ENCODE measurements at regions not wholly inside any gene's neighbourhood (a gene's known extent, or its start where the extent isn't known, plus 50 kb on each side); places are given as distances from the start of the nearest gene placed in this dataset.

- Histone ChIP-seq H3K27me3 (ENCODE audit: insufficient read depth, poor library complexity, severe bottlenecking) (no peaks in the 10 kb centered on the region), H3K4me1 (ENCODE audit: insufficient read depth, poor library complexity, severe bottlenecking) (no peaks in the 10 kb centered on the region)
These were observed 239.4 kb downstream of the PLPP3 start for GRCh38 chr1:56339786-56340465.

GRCh38 chr1:56339093-56339492 lies 240.3 kb downstream of the PLPP3 start:
- ATAC-seq (ENCODE audit: low read depth) = no peak
- Histone ChIP-seq H3K36me3 (ENCODE audit: low read depth) (no peaks in the 10 kb centered on the region), H3K4me1 (ENCODE audit: insufficient read depth, poor library complexity, severe bottlenecking) (no peaks in the 10 kb centered on the region), H3K27me3 (ENCODE audit: insufficient read depth, poor library complexity, severe bottlenecking) (no peaks in the 10 kb centered on the region), H3K27ac (ENCODE audit: poor library complexity, severe bottlenecking) (no peak overlapping the region), H3K4me3 (ENCODE audit: severe bottlenecking) (no peak overlapping the region), H3K9me3 (ENCODE audit: severe bottlenecking) (peaks cover 2% of the 10 kb centered on the region)
- DNase-seq (ENCODE audit: low spot score) = no peak
- TF ChIP-seq CTCF (IDR thresholded peaks at IDR 0.05; ENCODE audit: poor library complexity, severe bottlenecking) = no peak

More at GRCh38 chr1:56339786-56340465, 239.4 kb downstream of the PLPP3 start:
- H3K4me3 ChIP-seq (ENCODE audit: severe bottlenecking) = no peak overlapping the region
- no peak for TF ChIP-seq CTCF (IDR thresholded peaks at IDR 0.05; ENCODE audit: poor library complexity, severe bottlenecking)
- no peak for DNase-seq (ENCODE audit: low spot score)
- no peak overlapping the region for H3K27ac ChIP-seq (ENCODE audit: poor library complexity, severe bottlenecking)
- H3K9me3 ChIP-seq (ENCODE audit: severe bottlenecking) = peaks cover 2% of the 10 kb centered on the region
- no peaks in the 10 kb centered on the region for H3K36me3 ChIP-seq (ENCODE audit: low read depth)
- ATAC-seq (ENCODE audit: low read depth) = no peak

GRCh38 chr1:56336982-56337381 lies 242.4 kb downstream of the PLPP3 start:
- Histone ChIP-seq H3K27me3 (ENCODE audit: insufficient read depth, poor library complexity, severe bottlenecking) (no peaks in the 10 kb centered on the region), H3K4me1 (ENCODE audit: insufficient read depth, poor library complexity, severe bottlenecking) (no peaks in the 10 kb centered on the region), H3K36me3 (ENCODE audit: low read depth) (no peaks in the 10 kb centered on the region), H3K9me3 (ENCODE audit: severe bottlenecking) (no peaks in the 10 kb centered on the region), H3K4me3 (ENCODE audit: severe bottlenecking) (no peak overlapping the region), H3K27ac (ENCODE audit: poor library complexity, severe bottlenecking) (no peak overlapping the region)
- DNase-seq (ENCODE audit: low spot score) (no peak), ATAC-seq (ENCODE audit: low read depth) (no peak)
- TF ChIP-seq CTCF (IDR thresholded peaks at IDR 0.05; ENCODE audit: poor library complexity, severe bottlenecking) = no peak

- DNase-seq (ENCODE audit: low spot score) (no peak), ATAC-seq (ENCODE audit: low read depth) (no peak)
- H3K36me3 ChIP-seq (ENCODE audit: low read depth) = no peaks in the 10 kb centered on the region
- no peak overlapping the region for H3K27ac ChIP-seq (ENCODE audit: poor library complexity, severe bottlenecking)
- no peaks in the 10 kb centered on the region for H3K4me1 ChIP-seq (ENCODE audit: insufficient read depth, poor library complexity, severe bottlenecking)
- no peaks in the 10 kb centered on the region for H3K27me3 ChIP-seq (ENCODE audit: insufficient read depth, poor library complexity, severe bottlenecking)
- no peaks in the 10 kb centered on the region for H3K9me3 ChIP-seq (ENCODE audit: severe bottlenecking)
- H3K4me3 ChIP-seq (ENCODE audit: severe bottlenecking) = no peak overlapping the region
- no peak for TF ChIP-seq CTCF (IDR thresholded peaks at IDR 0.05; ENCODE audit: poor library complexity, severe bottlenecking)
These were observed 244.0 kb downstream of the PLPP3 start for GRCh38 chr1:56335394-56335793.

- H3K36me3 ChIP-seq (ENCODE audit: low read depth) = no peaks in the 10 kb centered on the region
- H3K27ac ChIP-seq (ENCODE audit: poor library complexity, severe bottlenecking) = no peak overlapping the region
- no peak for TF ChIP-seq CTCF (IDR thresholded peaks at IDR 0.05; ENCODE audit: poor library complexity, severe bottlenecking)
- DNase-seq (ENCODE audit: low spot score) (no peak), ATAC-seq (ENCODE audit: low read depth) (no peak)
- no peaks in the 10 kb centered on the region for H3K4me1 ChIP-seq (ENCODE audit: insufficient read depth, poor library complexity, severe bottlenecking)
- H3K4me3 ChIP-seq (ENCODE audit: severe bottlenecking) = no peak overlapping the region
- H3K27me3 ChIP-seq (ENCODE audit: insufficient read depth, poor library complexity, severe bottlenecking) = no peaks in the 10 kb centered on the region
- H3K9me3 ChIP-seq (ENCODE audit: severe bottlenecking) = no peaks in the 10 kb centered on the region
These were observed 245.3 kb downstream of the PLPP3 start for GRCh38 chr1:56334047-56334446.

All from RWPE2 (cell line).